ENCODE measurements at regions not wholly inside any gene's neighbourhood (a gene's known extent, or its start where the extent isn't known, plus 50 kb on each side); places are given as distances from the start of the nearest gene placed in this dataset.
"Not testable (repeated sequence)": the region's sequence is repeated elsewhere in the genome, so short reads cannot be mapped to it uniquely, and the experiment has no call there.

- no peak for DNase-seq
Observed at GRCh38 chr20:59466107-59466815, 138.1 kb upstream of the PHACTR3 start.

GRCh38 chr20:59468831-59469230, 135.5 kb upstream of the PHACTR3 start:
- DNase-seq, result no peak

- no peak for DNase-seq
Observed at GRCh38 chr20:59469267-59470252, 134.8 kb upstream of the PHACTR3 start.

- DNase-seq, result no peak
Observed at GRCh38 chr20:59470521-59470920, 133.8 kb upstream of the PHACTR3 start.

- no peak for DNase-seq
Observed at GRCh38 chr20:59471653-59472421, 132.5 kb upstream of the PHACTR3 start.

GRCh38 chr20:59473742-59474141, 130.6 kb upstream of the PHACTR3 start:
- DNase-seq, result no peak

GRCh38 chr20:59481067-59481466, 123.3 kb upstream of the PHACTR3 start:
- no peak for DNase-seq

- no peak for DNase-seq
Observed at GRCh38 chr20:59481477-59482018, 122.8 kb upstream of the PHACTR3 start.

GRCh38 chr20:59482351-59483187, 121.8 kb upstream of the PHACTR3 start:
- no peak for DNase-seq

GRCh38 chr20:59483481-59483880, 120.9 kb upstream of the PHACTR3 start:
- no peak for DNase-seq

- DNase-seq, result no peak
Observed at GRCh38 chr20:59484228-59484627, 120.1 kb upstream of the PHACTR3 start.

GRCh38 chr20:59485576-59486454, 118.5 kb upstream of the PHACTR3 start:
- DNase-seq, result peak; percentile 22

- DNase-seq, result not testable (repeated sequence)
Observed at GRCh38 chr20:59488459-59488858, 115.9 kb upstream of the PHACTR3 start.

- not testable (repeated sequence) for DNase-seq
Observed at GRCh38 chr20:59490196-59491004, 113.9 kb upstream of the PHACTR3 start.

GRCh38 chr20:59491884-59492283, 112.5 kb upstream of the PHACTR3 start:
- DNase-seq, result no peak

- no peak for DNase-seq
Observed at GRCh38 chr20:59493926-59494325, 110.4 kb upstream of the PHACTR3 start.

GRCh38 chr20:59495166-59495565, 109.2 kb upstream of the PHACTR3 start:
- DNase-seq, result no peak

- peak; percentile 83 for DNase-seq
Observed at GRCh38 chr20:59495894-59496510, 108.3 kb upstream of the PHACTR3 start.

- DNase-seq, result no peak
Observed at GRCh38 chr20:59498291-59498690, 106.0 kb upstream of the PHACTR3 start.

Data from hindlimb muscle (tissue), 1 donor.